H1 (cell line): ENCODE measurements at regions not wholly inside any gene's neighbourhood (a gene's known extent, or its start where the extent isn't known, plus 50 kb on each side); places are given as distances from the start of the nearest gene placed in this dataset.

Experiments used
- CTCF ChIA-PET: fragments of 300-600 bp; sonication (Branson Sonifier 250); formaldehyde crosslinking; loops from one replicate; lab custom pipeline; 2021; ENCODE audit not compliant: partially characterized antibody; lab: Charles Lee
- POLR2A ChIA-PET: fragments of 300-600 bp; sonication (Branson Sonifier 250); formaldehyde crosslinking; loops from one replicate; lab custom pipeline; 2021; ENCODE audit warnings: inconsistent platforms; ENCODE audit not compliant: partially characterized antibody; lab: Charles Lee
- DNase-seq, 2 experiments: peaks; one replicate each; pipeline versions ENCODE4 v3.0.0 to v3.0.0-alpha.2; 2010 to 2022; ENCODE audit warnings: low spot score in 2 of 2, low read depth in 1 of 2, mixed read lengths in 1 of 2
- FAIRE-seq: peaks from 2 replicates; lab custom pipeline; 2011; peaks lifted over from hg19 to GRCh38; lab: Jason Lieb, UNC
- H2AFZ ChIP-seq: 2 replicates; pipeline ENCODE4 v1.8.1; 2012; ENCODE audit warnings: low read length, inconsistent platforms
- H2AK5ac ChIP-seq: 2 replicates; pipeline ENCODE4 v1.6.1; 2013; ENCODE audit warnings: low read depth, low read length
- H2BK120ac ChIP-seq: replicated peaks from 2 replicates; pipeline ENCODE3; 2013; ENCODE audit warnings: low read depth, low read length, inconsistent platforms
- H2BK12ac ChIP-seq: 2 replicates; pipeline ENCODE4 v1.6.1; 2013; ENCODE audit warnings: low read depth, low read length
- H2BK15ac ChIP-seq: 2 replicates; pipeline ENCODE4 v1.6.1; 2013; ENCODE audit warnings: low read length
- H2BK20ac ChIP-seq: 2 replicates; pipeline ENCODE4 v1.6.1; 2013; ENCODE audit warnings: low read length
- H2BK5ac ChIP-seq: 2 replicates; pipeline ENCODE4 v1.6.1; 2013; ENCODE audit warnings: low read depth, low read length
- H3K14ac ChIP-seq: 2 replicates; pipeline ENCODE4 v1.6.1; 2013; ENCODE audit warnings: inconsistent platforms; ENCODE audit not compliant: insufficient read length
- H3K18ac ChIP-seq: 2 replicates; pipeline ENCODE4 v1.6.1; 2013; ENCODE audit warnings: low read length; ENCODE audit errors: extremely low read depth
- H3K23ac ChIP-seq: 2 replicates; pipeline ENCODE4 v1.6.1; 2013; ENCODE audit warnings: inconsistent platforms; ENCODE audit not compliant: insufficient read length
- H3K23me2 ChIP-seq: 2 replicates; pipeline ENCODE4 v1.6.1; 2013; ENCODE audit warnings: low read depth, low read length
- H3K27ac ChIP-seq: 2 replicates; pipeline ENCODE4 v1.6.1; 2011; ENCODE audit warnings: low read depth, low read length, inconsistent platforms
- H3K27me3 ChIP-seq, 4 experiments: replicated peaks in 1 of 4; 1 replicate in 1 of 4; 2 replicates in 3 of 4; pipeline versions ENCODE4 v1.6.1 to v1.8.1; 2011 to 2013; ENCODE audit warnings: low read length in 3 of 4, mild to moderate bottlenecking in 3 of 4, inconsistent platforms in 2 of 4, mixed read lengths in 2 of 4, moderate library complexity in 1 of 4; ENCODE audit not compliant: control insufficient read depth in 3 of 4, insufficient read depth in 3 of 4; ENCODE audit errors: extremely low read depth in 1 of 4
- H3K36me3 ChIP-seq, 4 experiments: 2 replicates each; pipeline versions ENCODE4 v1.6.1 to v1.8.1; 2011 to 2013; ENCODE audit warnings: mild to moderate bottlenecking in 4 of 4, low read length in 3 of 4, moderate library complexity in 2 of 4, control low read depth in 1 of 4, inconsistent platforms in 1 of 4; ENCODE audit not compliant: insufficient read depth in 4 of 4, control insufficient read depth in 2 of 4
- H3K4ac ChIP-seq: replicated peaks from 2 replicates; pipeline ENCODE3; 2013; ENCODE audit warnings: low read length, low read depth, mixed read lengths, inconsistent platforms; ENCODE audit not compliant: insufficient read length
- H3K4me1 ChIP-seq, 4 experiments: replicated peaks in 1 of 4; 1 replicate in 1 of 4; 2 replicates in 3 of 4; pipeline versions ENCODE4 v1.6.1 to v1.8.1; 2011 to 2013; ENCODE audit warnings: low read length in 3 of 4, inconsistent platforms in 2 of 4, mixed read lengths in 1 of 4; ENCODE audit not compliant: insufficient read depth in 4 of 4, control insufficient read depth in 3 of 4
- H3K4me2 ChIP-seq, 2 experiments: 2 replicates each; pipeline versions ENCODE4 v1.6.1 to v1.8.1; 2011 to 2013; ENCODE audit warnings: low read depth in 2 of 2, low read length in 2 of 2, control low read depth in 1 of 2, inconsistent platforms in 1 of 2, mild to moderate bottlenecking in 1 of 2; ENCODE audit not compliant: insufficient read depth in 1 of 2
- H3K4me3 ChIP-seq, 4 experiments: fragments of 200-600, 300-600 bp in 1 of 4; sonication (generic), shearing (Covaris generic), sonication (Bioruptor Twin) in 1 of 4; 2 replicates each; pipeline versions ENCODE4 v1.5.1 to v1.8.1; 2011 to 2016; ENCODE audit warnings: low read length in 4 of 4, low read depth in 3 of 4, control low read depth in 2 of 4, inconsistent platforms in 2 of 4, mild to moderate bottlenecking in 2 of 4, mixed read lengths in 1 of 4, moderate library complexity in 1 of 4; ENCODE audit not compliant: insufficient read depth in 2 of 4; ENCODE audit errors: extremely low read depth in 1 of 4
- H3K56ac ChIP-seq: replicated peaks from 2 replicates; pipeline ENCODE3; 2013; ENCODE audit warnings: low read depth, mild to moderate bottlenecking, mixed read lengths, low read length, inconsistent platforms; ENCODE audit not compliant: insufficient read length
- H3K79me1 ChIP-seq: 2 replicates; pipeline ENCODE4 v1.6.1; 2013; ENCODE audit warnings: low read depth, low read length, control low read depth
- H3K79me2 ChIP-seq, 2 experiments: 2 replicates each; pipeline versions ENCODE4 v1.6.1 to v1.8.1; 2012 to 2013; ENCODE audit warnings: low read length in 2 of 2, mild to moderate bottlenecking in 2 of 2, inconsistent platforms in 1 of 2; ENCODE audit not compliant: insufficient read depth in 2 of 2, control insufficient read depth in 1 of 2
- H3K9ac ChIP-seq, 4 experiments: replicated peaks in 1 of 4; 1 replicate in 1 of 4; 2 replicates in 3 of 4; pipeline versions ENCODE4 v1.6.1 to v1.8.1; 2011 to 2013; ENCODE audit warnings: low read depth in 3 of 4, low read length in 3 of 4, control low read depth in 2 of 4, mild to moderate bottlenecking in 2 of 4, moderate library complexity in 2 of 4, inconsistent platforms in 1 of 4; ENCODE audit errors: extremely low read depth in 1 of 4
- H3K9me3 ChIP-seq, 2 experiments: 2 replicates each; pipeline versions ENCODE4 v1.6.1 to v1.8.1; 2012 to 2013; ENCODE audit warnings: mild to moderate bottlenecking in 2 of 2, moderate library complexity in 2 of 2, control low read depth in 1 of 2, inconsistent platforms in 1 of 2, low read depth in 1 of 2, low read length in 1 of 2, mixed read lengths in 1 of 2; ENCODE audit not compliant: insufficient read depth in 2 of 2
- H4K20me1 ChIP-seq, 2 experiments: replicated peaks in 1 of 2; 2 replicates each; pipeline versions ENCODE3 to v1.8.1; 2011 to 2013; ENCODE audit warnings: inconsistent platforms in 2 of 2, low read length in 2 of 2, mild to moderate bottlenecking in 1 of 2; ENCODE audit not compliant: insufficient read depth in 2 of 2, control insufficient read depth in 1 of 2
- H4K5ac ChIP-seq: 2 replicates; pipeline ENCODE4 v1.6.1; 2013; ENCODE audit warnings: low read length, low read depth, mixed read lengths, inconsistent platforms; ENCODE audit not compliant: insufficient read length
- H4K8ac ChIP-seq: 2 replicates; pipeline ENCODE4 v1.8.0; 2013; ENCODE audit warnings: mild to moderate bottlenecking, moderate library complexity, low read length, inconsistent platforms; ENCODE audit not compliant: insufficient read depth; ENCODE audit errors: extremely low read depth
- H4K91ac ChIP-seq: replicated peaks from 2 replicates; pipeline ENCODE3; 2013; ENCODE audit warnings: low read length, mixed read lengths, inconsistent platforms; ENCODE audit not compliant: insufficient read length
- CBX8 ChIP-seq: fragments of 300-800, 300-1000 bp; sonication (generic); IDR thresholded peaks from 2 replicates; pipeline ENCODE4 v1.7.1; 2016; ENCODE audit warnings: low read depth, low read length, borderline replicate concordance
- EP300 ChIP-seq, 2 experiments: IDR thresholded peaks; 1 replicate in 1 of 2; 2 replicates in 1 of 2; pipeline ENCODE4 v1.6.1; 2011 to 2012; ENCODE audit warnings: low read depth in 2 of 2, low read length in 2 of 2, mild to moderate bottlenecking in 2 of 2, borderline replicate concordance in 1 of 2, inconsistent platforms in 1 of 2, moderate library complexity in 1 of 2
- GTF2F1 ChIP-seq: IDR thresholded peaks from 2 replicates; pipeline ENCODE4 v1.6.1; 2012; ENCODE audit warnings: low read depth, low read length, improper control_type of control experiment, borderline replicate concordance
- MAFK ChIP-seq: IDR thresholded peaks from 2 replicates; pipeline ENCODE4 v1.6.1; 2012; ENCODE audit warnings: low read depth, mild to moderate bottlenecking, improper control_type of control experiment, low read length
- YY1 ChIP-seq: IDR thresholded peaks from 2 replicates; pipeline ENCODE4 v1.6.1; 2011; ENCODE audit warnings: low read depth, mild to moderate bottlenecking, low read length
- WGBS, 2 experiments: shearing (Covaris generic) in 1 of 2; methylation state at CpG; one replicate each; pipeline versions ENCODE4 v1.1.6 to v1.1.7; 2013 to 2015; ENCODE audit warnings: low lambda C conversion rate in 2 of 2, mixed read lengths in 2 of 2, inconsistent platforms in 1 of 2, low coverage in 1 of 2, missing lambda C conversion rate in 1 of 2; ENCODE audit not compliant: insufficient replicate concordance in 2 of 2, insufficient coverage in 1 of 2, insufficient read length in 1 of 2; ENCODE audit errors: extremely low coverage in 1 of 2, missing lambda C conversion rate in 1 of 2; 5-methylcytosine and 5-hydroxymethylcytosine counted together
- TF ChIP-seq, protein P1 (sequence below), 3 experiments: IDR thresholded peaks; 1 replicate in 2 of 3; 2 replicates in 1 of 3; pipeline versions ENCODE4 v1.5.1 to v1.6.1; 2011; ENCODE audit warnings: low read length in 3 of 3, mild to moderate bottlenecking in 3 of 3, inconsistent platforms in 2 of 3, low read depth in 1 of 3, moderate library complexity in 1 of 3; ENCODE audit not compliant: insufficient read depth in 1 of 3; ENCODE audit errors: control extremely low read depth in 1 of 3

DNA sequence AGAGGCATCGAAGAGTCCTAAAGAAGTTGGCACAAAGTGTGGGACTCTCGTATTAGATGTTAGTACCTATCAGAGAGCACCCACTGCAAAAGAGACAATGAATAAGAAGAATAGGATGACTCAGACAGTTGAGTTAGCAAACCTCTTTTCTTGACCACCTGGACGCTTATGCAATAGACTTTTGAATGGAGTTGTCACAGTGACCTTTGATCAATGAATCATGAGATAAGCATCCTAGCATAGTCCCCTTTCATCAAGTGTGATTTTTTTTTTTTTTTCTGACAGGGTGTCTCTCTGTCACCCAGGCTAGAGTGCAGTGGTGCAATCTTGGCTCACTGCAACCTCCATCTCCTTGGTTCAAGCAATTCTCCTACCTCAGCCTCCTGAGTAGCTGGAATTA is 1417.9 kb upstream of the GOT2 start:
- Histone ChIP-seq H3K36me3 (no peaks in the 10 kb centered on the region), H2BK20ac (no peak overlapping the region), H4K20me1 (no peaks in the 10 kb centered on the region), H4K5ac (no peak overlapping the region), H3K9ac (no peak overlapping the region), H3K9me3 (no peaks in the 10 kb centered on the region), H3K14ac (no peak overlapping the region), H3K27me3 (no peaks in the 10 kb centered on the region), H3K27ac (no peak overlapping the region), H3K79me1 (no peaks in the 10 kb centered on the region), H3K4me3 (no peak overlapping the region), H2AFZ (no peak overlapping the region), H2BK15ac (no peak overlapping the region), H2BK12ac (no peak overlapping the region), H2BK5ac (no peak overlapping the region), H3K4me1 (no peaks in the 10 kb centered on the region), H3K79me2 (no peaks in the 10 kb centered on the region), H3K23me2 (no peaks in the 10 kb centered on the region), H2BK120ac (no peak overlapping the region), H3K23ac (no peak overlapping the region), H4K8ac (no peak overlapping the region), H3K18ac (no peak overlapping the region), H3K4ac (no peak overlapping the region), H3K56ac (no peak overlapping the region), H2AK5ac (no peak overlapping the region), H4K91ac (no peak overlapping the region), H3K4me2 (no peak overlapping the region)
- ChIA-PET CTCF (no interaction called here), POLR2A (no interaction called here)
- TF ChIP-seq GTF2F1 (no peak), MAFK (no peak), CBX8 (no peak), EP300 (IDR thresholded peaks at IDR 0.05; ENCODE audit: borderline replicate concordance in 1 of 2, low read depth in 2 of 2, low read length in 2 of 2) (no peak), YY1 (no peak)
- TF ChIP-seq, protein P1, sequence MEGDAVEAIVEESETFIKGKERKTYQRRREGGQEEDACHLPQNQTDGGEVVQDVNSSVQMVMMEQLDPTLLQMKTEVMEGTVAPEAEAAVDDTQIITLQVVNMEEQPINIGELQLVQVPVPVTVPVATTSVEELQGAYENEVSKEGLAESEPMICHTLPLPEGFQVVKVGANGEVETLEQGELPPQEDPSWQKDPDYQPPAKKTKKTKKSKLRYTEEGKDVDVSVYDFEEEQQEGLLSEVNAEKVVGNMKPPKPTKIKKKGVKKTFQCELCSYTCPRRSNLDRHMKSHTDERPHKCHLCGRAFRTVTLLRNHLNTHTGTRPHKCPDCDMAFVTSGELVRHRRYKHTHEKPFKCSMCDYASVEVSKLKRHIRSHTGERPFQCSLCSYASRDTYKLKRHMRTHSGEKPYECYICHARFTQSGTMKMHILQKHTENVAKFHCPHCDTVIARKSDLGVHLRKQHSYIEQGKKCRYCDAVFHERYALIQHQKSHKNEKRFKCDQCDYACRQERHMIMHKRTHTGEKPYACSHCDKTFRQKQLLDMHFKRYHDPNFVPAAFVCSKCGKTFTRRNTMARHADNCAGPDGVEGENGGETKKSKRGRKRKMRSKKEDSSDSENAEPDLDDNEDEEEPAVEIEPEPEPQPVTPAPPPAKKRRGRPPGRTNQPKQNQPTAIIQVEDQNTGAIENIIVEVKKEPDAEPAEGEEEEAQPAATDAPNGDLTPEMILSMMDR (IDR thresholded peaks at IDR 0.05; ENCODE audit: control extremely low read depth in 1 of 3, insufficient read depth in 1 of 3, low read depth in 1 of 3, low read length in 3 of 3), result no peak
- DNase-seq (no peak), FAIRE-seq (no peak)
- WGBS, 2 experiments, result 100% methylated on average over 3 of the region's 3 CpGs; no CpG with 5 or more reads in 1 of the 2 experiments
